ENCODE measurements at regions not wholly inside any gene's neighbourhood (a gene's known extent, or its start where the extent isn't known, plus 50 kb on each side); places are given as distances from the start of the nearest gene placed in this dataset.

DNA sequence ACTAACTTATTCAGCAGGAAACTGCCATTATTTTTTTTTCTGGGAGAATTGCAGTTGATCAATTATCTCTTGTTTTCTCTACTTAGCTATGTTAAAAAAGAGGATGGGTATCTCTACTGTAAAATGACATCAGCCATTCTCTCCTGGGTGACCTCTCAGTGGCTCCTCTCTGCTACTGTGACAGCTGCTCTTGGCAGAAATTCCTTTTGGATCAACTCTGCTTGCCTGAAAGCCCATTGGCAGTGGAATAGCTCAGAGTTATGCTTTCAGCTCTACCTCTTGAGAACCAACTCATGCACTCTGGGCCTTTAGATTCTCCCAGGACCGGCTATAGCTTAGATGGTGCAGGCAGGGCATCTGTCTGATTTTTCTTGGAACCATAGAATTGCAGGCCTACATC lies 99.9 kb upstream of the GAP43 start:
- Histone ChIP-seq H3K9ac (no peak overlapping the region), H3K79me2 (no peaks in the 10 kb centered on the region), H3K4me3 (ENCODE audit: low read depth, low read length) (no peak overlapping the region), H3K4me1 (no peaks in the 10 kb centered on the region), H2AFZ (no peak overlapping the region), H3K27me3 (ENCODE audit: control insufficient read depth, insufficient read depth, low read length) (no peaks in the 10 kb centered on the region), H3K27ac (no peak overlapping the region), H3K4me2 (ENCODE audit: low read length) (no peak overlapping the region), H3K9me3 (ENCODE audit: control insufficient read depth, low read length) (no peaks in the 10 kb centered on the region), H3K36me3 (ENCODE audit: control insufficient read depth, insufficient read depth, low read length) (no peaks in the 10 kb centered on the region)
- no peak for TF ChIP-seq CTCF (IDR thresholded peaks at IDR 0.05)

DNA sequence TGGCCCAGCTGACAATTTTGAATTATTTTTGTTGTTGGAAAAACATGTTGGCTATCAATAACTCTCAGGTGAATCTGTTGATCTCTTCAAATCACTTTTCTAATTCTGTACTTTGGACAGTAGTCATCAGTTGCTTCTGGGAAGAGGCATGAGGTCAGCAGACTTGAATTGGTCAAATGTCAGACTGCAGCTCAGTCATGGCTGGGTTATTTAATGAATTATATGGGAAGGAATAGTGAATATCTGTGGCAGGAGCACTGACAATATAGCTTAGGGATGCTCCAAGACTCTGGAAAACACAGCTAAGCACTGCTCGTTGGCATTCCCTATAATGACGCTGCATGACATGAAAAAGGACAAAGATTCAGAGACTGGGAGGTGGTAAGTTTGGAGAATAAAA lies 98.8 kb upstream of the GAP43 start:
- H3K9ac ChIP-seq, result no peak overlapping the region
- no peaks in the 10 kb centered on the region for H3K4me1 ChIP-seq
- H3K4me3 ChIP-seq (ENCODE audit: low read depth, low read length), result no peak overlapping the region
- no peak overlapping the region for H3K27ac ChIP-seq
- H3K9me3 ChIP-seq (ENCODE audit: control insufficient read depth, low read length), result no peaks in the 10 kb centered on the region
- H3K27me3 ChIP-seq (ENCODE audit: control insufficient read depth, insufficient read depth, low read length), result no peaks in the 10 kb centered on the region
- H3K36me3 ChIP-seq (ENCODE audit: control insufficient read depth, insufficient read depth, low read length), result no peaks in the 10 kb centered on the region
- H3K79me2 ChIP-seq, result no peaks in the 10 kb centered on the region
- no peak for TF ChIP-seq CTCF (IDR thresholded peaks at IDR 0.05)
- H2AFZ ChIP-seq, result no peak overlapping the region
- no peak overlapping the region for H3K4me2 ChIP-seq (ENCODE audit: low read length)

- Histone ChIP-seq H3K36me3 (ENCODE audit: control insufficient read depth, insufficient read depth, low read length) (no peaks in the 10 kb centered on the region), H3K4me1 (no peaks in the 10 kb centered on the region), H3K9me3 (ENCODE audit: control insufficient read depth, low read length) (no peaks in the 10 kb centered on the region), H3K4me3 (ENCODE audit: low read depth, low read length) (no peak overlapping the region), H3K27ac (no peak overlapping the region), H3K79me2 (no peaks in the 10 kb centered on the region), H3K4me2 (ENCODE audit: low read length) (no peak overlapping the region), H3K9ac (no peak overlapping the region), H3K27me3 (ENCODE audit: control insufficient read depth, insufficient read depth, low read length) (no peaks in the 10 kb centered on the region), H2AFZ (no peak overlapping the region)
- TF ChIP-seq CTCF (IDR thresholded peaks at IDR 0.05), result no peak
Measured at GRCh38 chr3:115525731-115526130, 97.6 kb upstream of the GAP43 start.

DNA sequence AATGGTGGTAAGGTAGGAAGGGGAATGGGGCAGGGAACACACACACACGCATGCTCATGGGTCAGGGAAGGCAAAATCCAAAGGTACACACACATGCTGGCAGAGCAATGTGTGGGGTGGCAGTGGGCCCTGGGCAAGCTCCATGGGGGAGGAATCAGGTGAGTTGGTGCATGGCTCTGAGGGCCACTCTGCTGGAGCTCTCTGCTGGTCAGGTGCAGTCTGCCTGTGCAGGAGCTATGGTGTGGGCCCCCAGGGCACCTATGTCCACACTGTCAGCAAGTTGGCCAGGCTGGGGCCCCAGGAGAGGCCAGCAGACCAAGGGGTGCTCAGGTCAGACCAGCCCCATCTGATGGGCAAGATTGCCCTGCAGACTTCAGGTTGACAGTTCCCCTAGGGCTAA lies 90.1 kb upstream of the GAP43 start:
- no peaks in the 10 kb centered on the region for H3K36me3 ChIP-seq (ENCODE audit: control insufficient read depth, insufficient read depth, low read length)

More for the DNA sequence above, 90.1 kb upstream of the GAP43 start:
- Histone ChIP-seq H3K9me3 (ENCODE audit: control insufficient read depth, low read length) (no peaks in the 10 kb centered on the region), H3K4me1 (no peaks in the 10 kb centered on the region), H2AFZ (no peak overlapping the region), H3K27ac (no peak overlapping the region), H3K4me3 (ENCODE audit: low read depth, low read length) (no peak overlapping the region), H3K4me2 (ENCODE audit: low read length) (no peak overlapping the region), H3K27me3 (ENCODE audit: control insufficient read depth, insufficient read depth, low read length) (no peaks in the 10 kb centered on the region), H3K79me2 (no peaks in the 10 kb centered on the region), H3K9ac (no peak overlapping the region)
- no peak for TF ChIP-seq CTCF (IDR thresholded peaks at IDR 0.05)
